Activated CD4-positive, alpha-beta T cell treated with anti-CD3 and anti-CD28 coated beads, Interleukin-2, amount 50 U/mL, for 48 hours (primary cell): ENCODE measurements at regions not wholly inside any gene's neighbourhood (a gene's known extent, or its start where the extent isn't known, plus 50 kb on each side); places are given as distances from the start of the nearest gene placed in this dataset.
"Not testable (repeated sequence)": the region's sequence is repeated elsewhere in the genome, so short reads cannot be mapped to it uniquely, and the experiment has no call there.

ENCODE experiments used
- DNase-seq, 2 experiments: peaks; one replicate each; pipeline ENCODE4 v3.0.0-alpha.2; 2020

GRCh38 chrX:137646472-137646871 is 80.5 kb downstream of the ZIC3 start:
- no peak for DNase-seq

- DNase-seq = no peak
Measured at GRCh38 chrX:137651647-137652046, 85.7 kb downstream of the ZIC3 start.

GRCh38 chrX:137652086-137652485 is 86.2 kb downstream of the ZIC3 start:
- no peak for DNase-seq

DNA sequence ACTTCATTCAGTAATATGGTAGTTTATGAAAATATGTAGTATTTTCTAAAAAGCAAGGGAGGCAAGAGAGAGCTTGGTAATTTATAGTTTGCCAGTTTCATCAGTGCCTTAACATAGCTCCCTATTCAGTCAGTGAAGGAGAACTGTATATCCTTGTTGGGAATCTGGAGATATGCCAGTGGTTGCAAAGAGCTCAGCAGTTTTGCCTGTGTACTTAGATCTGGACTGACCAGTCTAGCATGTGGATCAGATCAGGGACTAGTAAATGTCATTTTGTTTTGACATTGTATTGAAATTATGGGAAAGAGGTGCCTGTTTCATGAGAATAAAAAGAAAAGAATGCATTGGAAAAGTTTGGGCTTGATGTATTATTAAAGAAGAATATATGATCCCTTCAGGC is 88.6 kb downstream of the ZIC3 start:
- no peak for DNase-seq

- no peak for DNase-seq
Measured at GRCh38 chrX:137667776-137668175, 101.8 kb downstream of the ZIC3 start.

DNA sequence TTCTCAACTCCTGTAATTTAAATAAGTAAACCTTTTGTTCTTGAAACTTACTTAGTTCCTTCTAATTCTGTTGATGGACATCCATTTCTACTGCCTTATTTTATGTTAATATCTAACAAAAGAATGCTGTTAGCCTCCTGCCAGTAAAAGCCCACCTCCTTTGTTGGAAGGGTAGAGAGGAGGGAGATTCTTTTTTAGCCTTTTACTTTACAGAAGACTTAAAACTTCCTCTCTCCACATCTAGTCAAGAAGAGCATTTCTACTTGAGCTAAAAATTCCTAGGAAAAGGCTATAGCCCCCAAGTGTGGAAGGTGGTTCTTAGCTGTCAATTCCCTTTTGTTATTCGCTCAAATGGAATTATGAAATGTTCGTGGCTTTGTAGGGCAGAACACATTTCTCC is 118.7 kb downstream of the ZIC3 start:
- no peak for DNase-seq

GRCh38 chrX:137695417-137695816 is 129.5 kb downstream of the ZIC3 start:
- no peak for DNase-seq

DNA sequence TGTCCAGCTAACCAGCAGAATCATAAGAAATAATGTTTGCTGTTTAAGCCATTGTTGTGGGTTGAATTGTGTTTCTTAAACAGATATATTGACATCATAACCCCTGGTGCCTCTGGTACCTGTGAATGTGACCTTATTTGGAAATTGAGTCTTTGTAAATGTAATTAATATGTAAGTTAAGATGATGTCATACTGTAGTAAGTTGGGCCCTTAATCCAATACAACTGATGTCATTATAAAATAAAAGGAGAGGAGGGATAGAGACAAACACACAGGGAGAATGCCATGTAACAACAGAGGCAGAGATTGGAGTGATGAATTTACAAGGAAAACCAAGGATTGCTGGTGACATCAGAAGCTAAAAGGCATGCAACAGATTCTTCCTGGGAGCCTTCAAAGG is 141.4 kb downstream of the ZIC3 start:
- DNase-seq = no peak

- DNase-seq = no peak
Measured at GRCh38 chrX:137742846-137743245, 176.9 kb downstream of the ZIC3 start.

DNA sequence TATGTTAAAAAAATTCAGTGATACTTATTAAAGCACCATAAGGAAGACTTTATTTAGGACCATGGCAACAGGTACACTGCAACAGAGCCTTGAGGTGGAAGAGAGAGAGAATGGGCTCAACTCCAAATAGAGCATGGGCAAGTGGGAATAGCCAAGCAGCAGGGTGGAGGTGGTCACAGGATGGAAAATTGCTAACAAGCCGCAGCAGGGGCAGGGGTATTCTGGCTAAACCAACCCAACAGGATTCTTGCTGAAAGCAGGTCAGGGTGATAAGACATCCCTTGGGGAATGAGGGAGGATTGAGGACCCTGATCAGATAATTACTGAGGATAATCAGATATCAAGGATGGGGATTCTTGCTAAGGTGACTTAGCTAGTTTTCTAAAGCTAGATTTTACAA is 177.5 kb downstream of the ZIC3 start:
- no peak for DNase-seq

- DNase-seq = no peak
Measured at GRCh38 chrX:137746289-137746688, 180.4 kb downstream of the ZIC3 start.

- DNase-seq = no peak
Measured at GRCh38 chrX:137747244-137748043, 181.5 kb downstream of the ZIC3 start.

DNA sequence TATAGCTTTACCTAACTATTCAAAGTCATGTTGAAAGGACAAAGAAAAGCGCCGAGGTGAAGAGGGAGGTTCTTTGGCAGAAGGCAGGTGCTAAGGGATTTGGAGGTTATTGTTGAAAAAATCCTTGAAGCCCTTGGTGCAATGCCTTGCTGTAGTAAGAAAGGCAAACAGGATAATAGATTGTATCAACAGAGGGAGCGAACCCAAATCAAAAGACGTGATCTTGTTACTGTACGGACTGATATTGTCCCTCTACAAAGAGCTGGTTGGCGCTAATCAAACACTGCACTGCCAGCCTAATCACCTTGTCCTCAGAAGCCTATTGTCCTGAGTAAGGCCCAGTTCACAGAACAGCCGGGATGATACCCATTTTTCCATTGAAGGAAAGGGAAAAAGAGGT is 182.9 kb downstream of the ZIC3 start:
- no peak for DNase-seq

DNA sequence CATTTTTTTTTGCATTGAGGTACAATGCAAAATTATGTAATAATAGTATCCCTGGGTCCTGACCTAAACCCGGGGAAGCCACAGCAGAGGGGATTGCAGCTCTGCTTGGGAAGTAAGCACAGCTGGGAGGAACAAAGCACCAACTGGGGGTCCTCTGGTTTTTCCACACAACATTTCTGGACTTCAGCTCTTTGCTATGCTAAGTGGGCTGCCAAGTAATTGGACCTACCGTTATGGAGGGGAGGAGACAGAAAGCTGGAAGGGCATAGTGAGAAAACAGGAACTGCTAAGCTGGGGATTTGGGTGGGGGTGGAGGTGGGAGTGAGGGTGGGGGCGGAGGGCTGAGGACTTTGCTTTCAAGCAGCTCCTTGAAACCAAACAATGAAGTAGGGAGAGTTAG is 183.3 kb downstream of the ZIC3 start:
- no peak for DNase-seq

DNA sequence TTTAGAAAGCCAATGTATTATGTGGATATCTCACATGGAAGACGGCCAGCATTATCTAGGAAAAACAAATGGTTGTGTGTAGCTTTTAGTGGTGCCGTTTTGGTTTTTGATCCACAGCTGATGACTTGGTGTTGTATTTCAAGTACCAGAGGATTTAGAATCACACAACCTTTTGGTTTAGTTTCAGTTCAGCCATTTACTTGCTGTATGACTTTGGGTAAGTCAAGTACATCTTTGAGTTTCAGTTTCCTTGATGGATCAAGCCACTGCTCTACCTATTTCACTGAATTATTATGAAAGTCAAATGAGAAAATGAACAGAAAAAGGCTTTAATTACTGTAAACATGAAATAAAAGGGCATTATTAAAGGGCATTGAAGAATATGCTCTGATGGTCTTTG is 205.6 kb downstream of the ZIC3 start:
- DNase-seq = no peak

DNA sequence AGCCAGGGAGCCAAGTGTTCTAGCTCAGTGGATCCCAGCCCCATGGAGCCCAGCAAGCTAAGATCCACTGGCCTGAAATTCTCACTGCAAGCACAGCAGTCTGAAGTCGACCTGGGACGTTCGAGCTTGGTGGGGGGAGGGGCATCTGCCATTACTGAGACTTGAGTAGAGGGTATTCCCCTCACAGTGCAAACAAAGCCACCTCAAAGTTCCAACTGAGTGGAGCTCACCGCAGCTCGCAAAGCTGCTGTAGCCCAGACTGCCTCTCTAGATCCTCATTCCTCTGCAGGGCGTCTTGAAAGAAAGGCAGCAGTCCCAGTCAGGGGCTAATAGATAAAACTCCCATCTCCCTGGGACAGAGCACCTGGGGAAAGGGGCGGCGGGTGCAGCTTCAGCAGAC is 226.3 kb downstream of the ZIC3 start:
- DNase-seq = no peak

GRCh38 chrX:137797926-137798325 is 232.0 kb downstream of the ZIC3 start:
- DNase-seq = not testable (repeated sequence)

GRCh38 chrX:137823257-137823656 is 257.3 kb downstream of the ZIC3 start:
- no peak for DNase-seq

GRCh38 chrX:137847376-137847775 is 281.4 kb downstream of the ZIC3 start:
- DNase-seq = no peak

DNA sequence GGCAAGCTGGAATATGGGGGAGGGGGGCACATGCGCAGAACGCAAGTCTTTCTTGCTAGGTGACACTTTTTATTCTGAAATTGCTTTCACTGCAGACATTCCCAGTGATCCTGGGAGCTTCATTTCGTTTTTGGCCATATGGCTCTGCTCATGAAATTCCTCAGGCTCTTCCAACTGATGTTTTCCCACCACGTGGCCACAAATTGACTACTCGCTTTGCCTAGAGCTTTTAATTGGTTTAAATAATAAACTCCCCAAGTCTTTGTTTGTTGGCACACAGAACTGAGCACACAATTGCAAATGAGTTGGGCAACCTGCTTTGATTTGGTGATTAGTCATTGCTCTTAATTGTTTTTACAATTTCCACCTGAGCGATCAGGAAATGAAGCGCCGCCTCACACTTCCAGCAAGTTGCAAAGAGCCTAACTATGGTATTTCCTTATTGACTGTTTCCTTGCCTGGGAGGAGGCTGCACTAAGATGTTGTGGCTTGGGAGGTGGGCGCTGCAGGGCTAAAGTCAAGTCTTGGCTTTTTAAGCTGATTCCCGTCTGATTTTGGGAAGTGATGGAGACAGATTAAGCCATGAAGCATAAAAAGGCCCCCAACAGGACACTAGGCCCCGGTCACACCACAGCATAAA is 282.5 kb downstream of the ZIC3 start:
- DNase-seq = no peak

DNA sequence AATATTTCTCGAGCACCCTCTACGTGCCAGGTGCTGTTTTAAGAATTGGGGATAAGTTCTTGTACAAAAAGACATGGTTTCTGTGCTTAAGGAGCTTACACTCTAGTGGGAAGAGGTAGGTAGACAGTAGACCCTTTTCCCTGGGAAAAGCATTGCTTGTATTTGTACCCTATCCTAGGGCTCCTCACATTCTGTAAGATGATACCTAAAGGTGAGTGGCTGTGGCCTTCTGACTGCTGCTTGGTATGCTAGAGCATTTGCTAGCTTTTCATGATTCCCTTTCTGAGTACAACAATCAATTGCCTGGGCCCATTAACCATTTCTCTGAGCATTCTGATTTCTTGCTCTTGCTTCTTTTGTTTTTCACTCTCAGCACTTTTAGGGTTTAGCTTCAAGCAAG is 286.6 kb downstream of the ZIC3 start:
- DNase-seq = no peak

- DNase-seq = no peak
Measured at GRCh38 chrX:137855490-137855889, 289.6 kb downstream of the ZIC3 start.

- no peak for DNase-seq
Measured at GRCh38 chrX:137858106-137858505, 292.2 kb downstream of the ZIC3 start.

DNA sequence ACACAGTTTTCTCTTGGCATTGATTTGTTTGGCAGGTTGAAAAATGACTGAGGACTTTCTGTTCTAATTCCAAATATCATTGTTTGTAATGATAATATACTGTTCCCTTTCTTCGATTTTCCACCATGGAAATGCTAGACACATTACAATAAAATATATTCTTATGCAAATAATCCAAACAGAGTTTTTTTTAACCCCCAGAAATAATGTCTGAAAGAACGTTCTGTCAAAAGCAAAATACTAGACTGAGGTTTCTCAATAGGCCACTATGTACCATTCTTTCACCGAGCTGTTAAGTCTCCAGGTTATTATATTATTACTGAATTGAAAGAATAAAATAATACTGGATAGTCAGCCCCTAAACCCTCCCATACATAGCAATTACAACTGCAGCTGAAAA is 312.5 kb downstream of the ZIC3 start:
- DNase-seq = no peak

GRCh38 chrX:137882960-137883359 is 317.0 kb downstream of the ZIC3 start:
- no peak for DNase-seq
